Gastrocnemius medialis (tissue), 4 donors: ENCODE measurements at regions not wholly inside any gene's neighbourhood (a gene's known extent, or its start where the extent isn't known, plus 50 kb on each side); places are given as distances from the start of the nearest gene placed in this dataset.

ENCODE experiments used
- CTCF ChIP-seq, 5 experiments: fragments of 450-650 bp in 3 of 5; fragments of 200-600 bp in 2 of 5; sonication (generic) in 2 of 5; IDR thresholded peaks in 4 of 5; conservative IDR thresholded peaks in 1 of 5; 1 replicate in 4 of 5; 2 replicates in 1 of 5; pipeline ENCODE4 v1.5.1; 2016 to 2019; ENCODE audit warnings: antibody characterized with exemption in 5 of 5, mild to moderate bottlenecking in 3 of 5, moderate library complexity in 3 of 5
- POLR2A ChIP-seq, 2 donors: fragments of 450-650 bp; IDR thresholded peaks; one replicate each; pipeline ENCODE4 v1.6.1; 2017; ENCODE audit warnings: antibody characterized with exemption in 2 of 2, mild to moderate bottlenecking in 2 of 2, moderate library complexity in 2 of 2

- no peak for TF ChIP-seq CTCF (IDR thresholded peaks at IDR 0.05 in 4 of 5, conservative IDR thresholded peaks at IDR 0.05 in 1 of 5)
- no peak for TF ChIP-seq POLR2A (IDR thresholded peaks at IDR 0.05)
These were observed 214.7 kb downstream of the QDPR start for GRCh38 chr4:17296921-17297890.
